Stimulated activated naive CD4-positive, alpha-beta T cell (primary cell): ENCODE measurements at regions not wholly inside any gene's neighbourhood (a gene's known extent, or its start where the extent isn't known, plus 50 kb on each side); places are given as distances from the start of the nearest gene placed in this dataset.
"Not testable (repeated sequence)": the region's sequence is repeated elsewhere in the genome, so short reads cannot be mapped to it uniquely, and the experiment has no call there.

Experiments used
- DNase-seq, 6 experiments: peaks; one replicate each; lab custom pipeline; 2025; lab: John Stamatoyannopoulos, UW

DNA sequence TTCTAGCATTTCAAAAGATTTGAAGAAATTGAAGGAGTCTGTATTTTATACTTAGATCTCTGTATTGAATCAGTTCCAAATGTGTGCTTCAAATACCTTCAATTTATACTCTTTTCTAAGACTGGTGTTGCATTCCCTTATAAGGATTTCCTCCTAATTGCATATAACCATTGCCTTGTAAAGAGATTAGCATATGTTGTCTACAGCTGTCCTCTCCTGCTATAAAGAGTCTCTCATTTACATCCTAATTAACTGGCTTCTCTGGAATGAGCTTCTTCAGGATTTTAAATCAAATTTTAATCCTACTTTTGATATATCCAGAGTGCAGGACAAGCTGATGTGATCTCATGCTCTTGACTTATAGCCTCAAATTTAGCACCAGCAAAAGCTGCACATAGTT is 957.3 kb downstream of the XPNPEP1 start:
- DNase-seq: no peak

GRCh38 chr10:108962172-108962571 is 961.1 kb downstream of the XPNPEP1 start:
- no peak for DNase-seq

DNA sequence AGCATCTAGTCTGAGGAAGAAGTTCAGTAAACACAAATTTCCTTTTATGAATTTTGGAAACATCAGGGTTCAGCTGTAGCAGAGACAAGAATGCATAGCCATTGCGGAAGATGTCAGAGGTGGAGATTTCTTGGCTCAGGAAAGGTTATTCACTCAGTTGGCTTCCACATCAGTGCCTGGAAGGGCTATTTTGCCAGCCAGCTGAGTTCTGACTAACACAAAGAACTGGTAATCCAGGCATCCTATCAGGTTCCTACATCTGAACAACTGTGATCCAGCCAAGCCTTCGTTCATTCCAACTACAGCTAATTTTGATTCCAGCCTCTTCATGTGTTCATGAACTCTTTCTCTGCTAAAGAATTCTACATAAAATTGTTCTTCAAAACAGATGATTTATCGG is 965.6 kb downstream of the XPNPEP1 start:
- no peak for DNase-seq

DNA sequence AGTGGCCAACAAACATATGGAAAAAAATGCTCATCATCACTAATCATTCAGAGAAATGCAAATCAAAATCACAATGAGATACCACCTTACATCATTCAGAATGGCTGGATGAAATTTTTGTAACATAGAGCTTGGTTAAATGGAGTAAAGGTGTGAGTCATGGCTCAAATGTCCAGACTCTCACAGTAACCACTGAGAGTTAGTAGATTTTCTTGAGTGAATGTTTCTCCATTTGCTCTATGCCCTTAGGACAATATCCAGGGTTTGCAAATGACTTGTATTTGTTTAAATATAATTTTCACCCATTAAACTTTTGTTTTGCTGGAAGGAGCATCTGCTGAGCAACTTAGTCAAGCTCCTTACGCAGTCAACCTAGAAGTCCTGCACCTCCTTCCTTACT is 967.2 kb downstream of the XPNPEP1 start:
- no peak for DNase-seq

DNA sequence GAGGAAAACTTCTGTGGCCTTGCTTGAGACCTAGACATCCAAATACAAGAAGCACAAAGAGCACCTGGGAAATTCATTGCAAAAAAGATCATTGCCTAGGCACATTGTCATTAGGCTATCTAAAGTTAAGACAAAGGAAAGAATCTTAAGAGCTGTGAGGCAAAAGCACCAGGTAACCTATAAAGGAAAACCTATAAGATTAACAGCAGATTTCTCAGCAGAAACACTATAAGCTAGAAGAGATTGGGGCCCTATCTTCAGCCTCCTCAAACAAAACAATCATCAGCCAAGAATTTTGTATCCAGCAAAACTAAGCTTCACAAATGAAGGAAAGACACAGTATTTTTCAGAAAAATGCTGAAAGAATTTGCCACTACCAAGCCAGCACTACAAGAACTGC is 1003.3 kb downstream of the XPNPEP1 start:
- DNase-seq: not testable (repeated sequence)

- DNase-seq: no peak
These were observed 1010.0 kb downstream of the XPNPEP1 start for GRCh38 chr10:108913300-108913699.

DNA sequence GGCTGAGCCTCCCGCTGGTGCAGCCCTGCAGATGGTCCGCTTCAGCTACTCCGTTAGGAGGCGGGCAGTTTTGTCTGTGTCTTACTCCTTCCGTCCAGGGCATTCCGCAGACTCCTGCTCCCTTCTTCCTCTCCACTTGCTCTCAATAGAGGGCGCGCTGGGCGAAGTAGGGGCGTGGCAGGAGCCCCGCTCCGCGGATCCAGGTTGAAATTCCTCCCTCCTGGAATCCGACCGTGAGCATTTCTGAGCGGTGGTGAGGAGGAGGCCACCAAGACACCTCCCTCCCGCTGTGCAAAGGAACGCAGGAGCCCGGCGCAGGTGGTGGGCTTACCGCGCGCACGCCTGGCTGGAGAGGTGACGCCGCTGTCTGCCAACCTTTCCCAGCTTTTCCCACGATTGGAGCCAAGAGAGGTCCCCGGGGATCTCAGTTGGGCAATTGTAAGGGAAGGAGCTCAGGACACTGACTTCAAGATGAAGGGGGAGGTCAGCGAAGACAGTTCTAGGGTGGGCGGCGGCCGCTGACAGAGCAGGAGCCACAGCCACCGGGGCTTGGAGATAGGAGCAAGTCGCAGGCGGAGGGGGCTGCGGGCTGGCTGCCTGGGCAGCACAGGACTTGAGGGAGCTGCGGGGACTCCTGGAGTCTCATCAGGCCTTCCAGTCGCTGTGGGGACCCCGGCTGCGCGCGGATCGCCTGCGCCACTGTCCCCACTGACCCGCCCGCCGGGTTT is 1011.3 kb downstream of the XPNPEP1 start:
- DNase-seq: no peak

- no peak for DNase-seq
These were observed 1015.2 kb downstream of the XPNPEP1 start for GRCh38 chr10:108908096-108908495.

- DNase-seq: no peak
These were observed 1017.5 kb downstream of the XPNPEP1 start for GRCh38 chr10:108905821-108906220.

GRCh38 chr10:108905171-108905570 is 1018.1 kb downstream of the XPNPEP1 start:
- no peak for DNase-seq

DNA sequence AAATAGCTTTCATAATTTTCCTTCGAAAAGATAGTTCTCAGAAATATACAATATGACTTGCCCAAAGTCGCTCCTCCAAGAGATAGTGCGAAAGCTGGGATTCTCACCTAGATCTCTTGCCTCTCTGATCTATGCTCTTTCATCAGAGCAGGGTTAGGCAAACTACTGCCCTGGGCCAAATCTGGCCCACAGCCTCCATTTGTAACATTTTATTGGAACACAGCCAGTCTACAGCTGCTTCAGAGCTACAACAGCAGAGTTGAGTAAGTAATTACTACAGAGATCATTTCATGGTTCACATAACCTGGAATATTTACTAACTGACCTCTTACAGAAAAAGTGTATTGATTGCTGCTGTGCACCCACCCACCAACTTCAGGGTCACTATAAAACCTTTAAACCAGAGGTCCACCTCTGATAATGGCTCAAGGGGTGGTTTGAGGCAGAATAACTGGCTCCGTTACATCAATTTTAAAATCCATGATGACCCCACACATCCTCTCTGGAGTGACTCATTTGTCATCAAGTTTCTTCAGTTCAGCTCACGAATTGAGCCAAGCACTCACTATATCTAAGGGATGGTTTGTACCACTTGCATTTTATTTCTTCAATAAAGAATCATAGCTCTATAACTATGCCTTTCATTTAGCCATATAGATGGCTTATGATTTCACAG is 1019.0 kb downstream of the XPNPEP1 start:
- no peak for DNase-seq

GRCh38 chr10:108902619-108903285 is 1020.6 kb downstream of the XPNPEP1 start:
- DNase-seq: no peak

GRCh38 chr10:108901781-108902618 is 1021.3 kb downstream of the XPNPEP1 start:
- DNase-seq: no peak

- no peak for DNase-seq
These were observed 1023.6 kb downstream of the XPNPEP1 start for GRCh38 chr10:108899670-108900069.

GRCh38 chr10:108894402-108895301 is 1028.7 kb downstream of the XPNPEP1 start:
- no peak for DNase-seq

GRCh38 chr10:108877095-108877561 is 1046.2 kb downstream of the XPNPEP1 start:
- no peak for DNase-seq

DNA sequence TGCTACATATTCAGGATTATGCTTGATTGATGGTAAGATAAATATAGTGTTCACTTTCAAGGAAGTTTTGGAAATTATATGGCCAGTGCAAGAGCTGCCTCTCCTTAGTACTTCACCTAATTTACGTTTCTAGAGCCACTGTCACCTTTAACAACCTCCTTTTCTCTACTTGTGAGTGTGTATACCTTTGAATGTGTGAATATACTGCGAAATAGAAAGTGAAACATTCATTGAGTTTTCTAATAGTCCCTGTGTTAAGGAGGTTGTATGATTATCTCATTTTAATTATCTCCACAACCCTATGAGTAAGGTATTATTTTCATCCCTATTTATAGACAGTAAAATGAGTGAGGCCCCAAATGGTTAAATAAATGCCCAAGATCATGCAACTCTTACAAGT is 1050.5 kb downstream of the XPNPEP1 start:
- no peak for DNase-seq

- DNase-seq: no peak
These were observed 1054.4 kb downstream of the XPNPEP1 start for GRCh38 chr10:108868881-108869280.

DNA sequence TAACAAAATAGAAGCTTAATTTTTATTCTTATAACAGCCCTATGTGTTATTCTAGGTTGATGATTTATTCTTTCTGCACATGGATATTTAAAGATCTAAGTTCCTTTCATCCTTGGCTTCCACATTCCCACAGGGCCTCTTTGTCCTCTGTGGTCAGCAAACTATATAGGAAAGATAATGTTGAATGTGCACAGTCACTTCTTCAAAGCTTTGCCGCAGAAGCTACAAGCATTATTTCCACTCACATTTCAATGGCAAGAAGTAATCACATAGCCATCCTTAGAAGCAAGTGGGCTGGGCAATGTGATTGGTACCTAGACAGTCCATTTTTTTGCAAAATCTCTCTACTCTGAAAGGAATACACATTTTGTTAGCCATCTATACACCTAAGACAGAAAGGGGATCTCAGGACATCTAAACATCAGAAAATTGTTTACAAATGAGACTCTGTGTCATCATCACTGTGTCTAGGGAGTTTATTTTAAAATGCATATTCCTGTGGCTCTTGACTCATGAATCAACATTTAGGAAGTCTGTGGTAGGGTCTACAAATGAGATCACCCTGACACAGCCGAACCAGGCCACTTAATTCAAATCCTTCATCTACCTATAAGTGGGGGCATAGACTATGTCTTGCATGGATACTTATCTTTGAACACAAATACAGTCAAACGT is 1060.5 kb downstream of the XPNPEP1 start:
- DNase-seq: no peak

DNA sequence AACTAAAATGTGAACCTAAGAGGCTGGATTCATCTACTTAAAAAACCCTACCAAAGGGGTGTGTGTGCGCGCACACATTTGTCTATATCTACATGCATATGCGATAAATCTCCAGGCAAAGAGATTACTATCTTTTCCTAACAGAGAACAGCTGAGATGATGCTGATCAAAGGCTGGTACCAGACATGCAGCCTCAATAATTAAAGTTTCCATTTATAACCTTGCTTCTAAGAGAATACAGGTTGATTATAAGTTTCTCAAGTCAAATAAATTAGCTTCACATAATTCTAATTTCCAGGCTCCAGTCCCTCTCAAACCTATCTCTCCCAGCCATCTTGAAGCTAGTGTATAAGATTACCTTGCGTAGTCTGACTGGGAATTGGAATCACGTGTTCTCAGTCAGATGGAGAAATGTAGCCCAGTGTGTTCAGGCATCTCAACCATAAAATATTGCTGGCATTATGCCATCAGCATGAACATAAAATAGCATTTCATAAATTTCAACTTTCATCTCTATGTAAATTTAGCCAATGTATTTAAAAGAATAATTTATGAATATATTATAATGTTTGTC is 1062.0 kb downstream of the XPNPEP1 start:
- DNase-seq: no peak
